PC-3 (cell line): ENCODE measurements at regions not wholly inside any gene's neighbourhood (a gene's known extent, or its start where the extent isn't known, plus 50 kb on each side); places are given as distances from the start of the nearest gene placed in this dataset.

Experiments used
- ATAC-seq: fragments of 200-7000 bp; cut with Tn5 transposase; 2 replicates; pipeline ENCODE4 v1.9.1; 2020; ENCODE audit warnings: mild to moderate bottlenecking, moderate library complexity
- BruUV-seq: library from RNA; stranded (reverse); fragments of 400-500 nt; replicated peaks from 2 replicates; lab custom pipeline; 2021; lab: Mats Ljungman, UMichigan
- CTCF ChIA-PET: fragments of 300-600 bp; sonication (Branson Sonifier 250); formaldehyde crosslinking; loops from one replicate; lab custom pipeline; 2022; ENCODE audit warnings: antibody characterized with exemption; lab: Charles Lee
- POLR2A ChIA-PET: fragments of 300-600 bp; sonication (Branson Sonifier 250); formaldehyde crosslinking; loops from one replicate; lab custom pipeline; 2022; ENCODE audit warnings: antibody characterized with exemption; ENCODE audit not compliant: unreplicated experiment; lab: Charles Lee
- DNase-seq: peaks from one replicate; pipeline ENCODE4 v3.0.0-alpha.2; 2015
- H2AFZ ChIP-seq: fragments of 300-600 bp; sonication (generic); 2 replicates; pipeline ENCODE4 v1.6.0; 2016; ENCODE audit warnings: antibody characterized with exemption, low read length
- H3F3A ChIP-seq: fragments of 300-600 bp; sonication (generic); one replicate; pipeline ENCODE4 v1.6.0; 2017; ENCODE audit warnings: antibody characterized with exemption, low read length, control low read depth, mild to moderate bottlenecking; ENCODE audit not compliant: unreplicated experiment
- H3K27ac ChIP-seq: fragments of 300-600 bp; sonication (generic); 2 replicates; pipeline ENCODE4 v1.5.1; 2016; ENCODE audit warnings: mild to moderate bottlenecking, low read length
- H3K27me3 ChIP-seq: fragments of 300-600 bp; sonication (generic); 2 replicates; pipeline ENCODE4 v1.6.1; 2016; ENCODE audit warnings: low read length, mixed read lengths
- H3K36me3 ChIP-seq: fragments of 300-600 bp; sonication (generic); 2 replicates; pipeline ENCODE4 v1.6.1; 2016; ENCODE audit warnings: low read depth, mixed run types, low read length, mixed read lengths
- H3K4me1 ChIP-seq: fragments of 300-600 bp; sonication (generic); 2 replicates; pipeline ENCODE4 v1.5.1; 2016; ENCODE audit warnings: low read length; ENCODE audit not compliant: insufficient read depth
- H3K4me2 ChIP-seq: fragments of 300-600 bp; sonication (generic); 2 replicates; pipeline ENCODE4 v1.6.0; 2016; ENCODE audit warnings: low read length
- H3K4me3 ChIP-seq: fragments of 300-600 bp; sonication (generic); 2 replicates; pipeline ENCODE4 v1.5.1; 2016; ENCODE audit warnings: mild to moderate bottlenecking, low read length, mixed read lengths
- H3K79me2 ChIP-seq: fragments of 300-600 bp; sonication (generic); 2 replicates; pipeline ENCODE4 v1.6.1; 2017; ENCODE audit warnings: low read length, mixed read lengths
- H3K9ac ChIP-seq: fragments of 300-600 bp; sonication (generic); 2 replicates; pipeline ENCODE4 v1.6.0; 2016; ENCODE audit warnings: mild to moderate bottlenecking, low read length
- H3K9me2 ChIP-seq: fragments of 300-600 bp; sonication (generic); replicated peaks from 2 replicates; pipeline ENCODE4 v1.6.1; 2016; ENCODE audit warnings: mixed run types, low read length, mixed read lengths
- H3K9me3 ChIP-seq: fragments of 300-600 bp; sonication (generic); 2 replicates; pipeline ENCODE4 v1.6.1; 2016; ENCODE audit warnings: low read length, mixed read lengths
- H4K20me1 ChIP-seq: fragments of 300-600 bp; sonication (generic); 2 replicates; pipeline ENCODE4 v1.6.1; 2016; ENCODE audit warnings: low read length, mixed read lengths
- EZH2 ChIP-seq: fragments of 300-600 bp; sonication (generic); IDR thresholded peaks from one replicate; pipeline ENCODE4 v1.6.1; 2017; ENCODE audit warnings: antibody characterized with exemption, mild to moderate bottlenecking, low read length; ENCODE audit not compliant: unreplicated experiment
- EZH2phosphoT487 ChIP-seq: fragments of 300-600 bp; sonication (generic); IDR thresholded peaks from 2 replicates; pipeline ENCODE4 v1.6.1; 2018; ENCODE audit warnings: mild to moderate bottlenecking, antibody characterized with exemption, low read length, borderline replicate concordance
- intact Hi-C: fragments of 100-400 bp; cut with micrococcal nuclease; formaldehyde crosslinking; loops from 2 replicates; pipeline ENCODE4 v1.9.0; 2023
- TF ChIP-seq, protein P1 (sequence below): fragments of 300-600 bp; sonication (generic); conservative IDR thresholded peaks from 2 replicates; pipeline ENCODE4 v1.5.1; 2017; ENCODE audit warnings: antibody characterized with exemption, low read depth, mild to moderate bottlenecking, low read length

DNA sequence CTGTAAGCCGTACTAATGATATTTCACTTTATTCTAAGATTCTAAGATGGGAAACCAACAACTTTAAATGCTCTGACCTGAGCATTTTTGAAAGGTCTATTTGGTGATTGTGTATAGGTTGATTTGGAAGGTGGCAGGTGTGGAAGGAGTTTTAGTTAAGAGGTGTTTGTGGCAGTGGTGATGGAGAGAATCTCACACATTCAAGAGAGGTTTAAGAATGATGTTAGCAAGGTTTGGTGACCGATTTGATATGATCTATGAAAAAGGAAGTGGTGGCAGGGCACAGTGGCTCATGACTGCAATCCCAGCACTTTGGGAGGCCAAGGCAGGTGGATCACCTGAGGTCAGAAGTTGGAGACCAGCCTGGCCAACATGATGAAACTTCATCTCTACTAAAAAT lies 319.2 kb upstream of the CD180 start:
- H2AFZ ChIP-seq = no peak overlapping the region
- H3K36me3 ChIP-seq = no peaks in the 10 kb centered on the region
- no peaks in the 10 kb centered on the region for H3F3A ChIP-seq
- POLR2A ChIA-PET = no interaction called here
- CTCF ChIA-PET = no interaction called here
- H3K27ac ChIP-seq = no peak overlapping the region
- no peak for DNase-seq
- H3K27me3 ChIP-seq = no peaks in the 10 kb centered on the region
- H3K4me1 ChIP-seq = no peaks in the 10 kb centered on the region
- intact Hi-C loops = no loop called here
- H3K4me2 ChIP-seq = no peak overlapping the region
- BruUV-seq = no TSS peak
- no peaks in the 10 kb centered on the region for H3K9me2 ChIP-seq
- no peaks in the 10 kb centered on the region for H3K9me3 ChIP-seq
- TF ChIP-seq EZH2 = no peak
- TF ChIP-seq EZH2phosphoT487 = no peak
- TF ChIP-seq, protein P1, sequence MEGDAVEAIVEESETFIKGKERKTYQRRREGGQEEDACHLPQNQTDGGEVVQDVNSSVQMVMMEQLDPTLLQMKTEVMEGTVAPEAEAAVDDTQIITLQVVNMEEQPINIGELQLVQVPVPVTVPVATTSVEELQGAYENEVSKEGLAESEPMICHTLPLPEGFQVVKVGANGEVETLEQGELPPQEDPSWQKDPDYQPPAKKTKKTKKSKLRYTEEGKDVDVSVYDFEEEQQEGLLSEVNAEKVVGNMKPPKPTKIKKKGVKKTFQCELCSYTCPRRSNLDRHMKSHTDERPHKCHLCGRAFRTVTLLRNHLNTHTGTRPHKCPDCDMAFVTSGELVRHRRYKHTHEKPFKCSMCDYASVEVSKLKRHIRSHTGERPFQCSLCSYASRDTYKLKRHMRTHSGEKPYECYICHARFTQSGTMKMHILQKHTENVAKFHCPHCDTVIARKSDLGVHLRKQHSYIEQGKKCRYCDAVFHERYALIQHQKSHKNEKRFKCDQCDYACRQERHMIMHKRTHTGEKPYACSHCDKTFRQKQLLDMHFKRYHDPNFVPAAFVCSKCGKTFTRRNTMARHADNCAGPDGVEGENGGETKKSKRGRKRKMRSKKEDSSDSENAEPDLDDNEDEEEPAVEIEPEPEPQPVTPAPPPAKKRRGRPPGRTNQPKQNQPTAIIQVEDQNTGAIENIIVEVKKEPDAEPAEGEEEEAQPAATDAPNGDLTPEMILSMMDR = no peak
- no peak overlapping the region for H3K4me3 ChIP-seq
- no peaks in the 10 kb centered on the region for H4K20me1 ChIP-seq
- no peaks in the 10 kb centered on the region for H3K79me2 ChIP-seq
- ATAC-seq = no peak
- H3K9ac ChIP-seq = no peak overlapping the region

DNA sequence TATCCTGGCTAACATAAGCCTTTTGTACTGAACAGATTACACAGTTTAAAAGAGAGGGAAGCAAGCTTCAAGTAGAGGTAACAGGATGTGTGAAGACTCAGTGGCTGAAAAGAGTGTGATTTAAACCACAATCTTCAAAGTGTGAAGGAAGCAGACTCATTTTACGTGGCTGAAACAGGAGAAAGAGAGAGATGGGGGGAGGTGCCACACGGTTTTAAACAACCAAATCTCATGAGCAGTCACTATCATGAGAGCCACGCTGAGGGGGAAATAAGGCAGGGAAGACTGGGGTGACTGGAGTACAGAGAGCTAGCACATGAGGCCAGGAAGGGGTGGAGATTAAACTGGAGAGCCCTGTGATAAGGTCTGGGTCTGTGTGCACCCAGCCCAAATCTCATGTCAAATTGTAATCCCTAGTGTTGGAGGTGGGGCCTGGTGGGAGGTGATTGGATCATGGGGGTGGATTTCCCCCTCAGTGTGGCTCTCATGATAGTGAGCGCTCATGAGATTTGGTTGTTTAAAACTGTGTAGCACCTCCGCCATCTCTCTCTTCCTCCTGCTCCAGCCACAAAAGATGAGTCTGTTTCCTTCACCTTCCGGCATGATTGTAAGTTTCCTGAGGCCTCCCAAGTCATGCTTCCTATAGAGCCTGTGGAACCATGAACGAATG lies 318.6 kb upstream of the CD180 start:
- ATAC-seq = no peak
- Histone ChIP-seq H3K36me3 (no peaks in the 10 kb centered on the region), H3K27ac (no peak overlapping the region), H3K4me3 (no peak overlapping the region), H3F3A (no peaks in the 10 kb centered on the region), H3K9ac (no peak overlapping the region), H4K20me1 (no peaks in the 10 kb centered on the region), H3K79me2 (no peaks in the 10 kb centered on the region), H2AFZ (no peak overlapping the region), H3K4me1 (no peaks in the 10 kb centered on the region), H3K27me3 (no peaks in the 10 kb centered on the region), H3K4me2 (no peak overlapping the region), H3K9me3 (no peaks in the 10 kb centered on the region), H3K9me2 (no peaks in the 10 kb centered on the region)
- DNase-seq = no peak
- ChIA-PET CTCF (no interaction called here), POLR2A (no interaction called here)
- TF ChIP-seq, protein P1 = no peak
- TF ChIP-seq EZH2phosphoT487 = no peak
- no peak for TF ChIP-seq EZH2
- no TSS peak for BruUV-seq
- intact Hi-C loops = no loop called here

DNA sequence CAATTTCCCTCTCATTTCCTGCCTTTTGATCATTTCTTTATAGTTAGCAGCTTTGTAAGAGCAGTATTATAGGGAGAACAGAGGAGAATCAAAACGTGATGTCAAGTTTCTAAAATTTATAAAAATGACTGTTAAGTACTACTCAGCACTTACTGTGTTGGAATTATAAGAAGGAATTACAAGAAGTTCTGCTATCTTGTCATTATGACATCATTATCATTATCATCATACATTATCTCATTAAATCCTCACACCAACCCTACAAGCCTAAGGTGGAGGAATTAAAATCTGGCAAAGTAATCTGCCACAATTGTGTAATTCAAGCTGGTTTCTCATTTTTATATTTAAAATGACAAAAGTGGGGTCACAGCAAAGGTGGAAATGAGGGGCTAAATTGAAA lies 316.2 kb upstream of the CD180 start:
- ChIA-PET CTCF (no interaction called here), POLR2A (no interaction called here)
- DNase-seq (no peak), ATAC-seq (no peak)
- no peaks in the 10 kb centered on the region for H4K20me1 ChIP-seq
- no peak overlapping the region for H2AFZ ChIP-seq
- H3K79me2 ChIP-seq = no peaks in the 10 kb centered on the region
- no peaks in the 10 kb centered on the region for H3K9me2 ChIP-seq
- H3F3A ChIP-seq = no peaks in the 10 kb centered on the region
- no peak overlapping the region for H3K4me3 ChIP-seq
- no peaks in the 10 kb centered on the region for H3K36me3 ChIP-seq
- H3K27me3 ChIP-seq = no peaks in the 10 kb centered on the region
- H3K9me3 ChIP-seq = no peaks in the 10 kb centered on the region
- no peak overlapping the region for H3K4me2 ChIP-seq
- H3K4me1 ChIP-seq = no peaks in the 10 kb centered on the region
- no peak overlapping the region for H3K9ac ChIP-seq
- no peak overlapping the region for H3K27ac ChIP-seq
- no TSS peak for BruUV-seq
- intact Hi-C loops = no loop called here
- no peak for TF ChIP-seq EZH2
